LNCAP (cell line): ENCODE measurements at regions not wholly inside any gene's neighbourhood (a gene's known extent, or its start where the extent isn't known, plus 50 kb on each side); places are given as distances from the start of the nearest gene placed in this dataset.

Experiments used
- CTCF ChIP-seq: fragments of 450-650 bp; IDR thresholded peaks from 2 replicates; pipeline ENCODE4 v1.5.1; 2017; ENCODE audit warnings: mild to moderate bottlenecking

DNA sequence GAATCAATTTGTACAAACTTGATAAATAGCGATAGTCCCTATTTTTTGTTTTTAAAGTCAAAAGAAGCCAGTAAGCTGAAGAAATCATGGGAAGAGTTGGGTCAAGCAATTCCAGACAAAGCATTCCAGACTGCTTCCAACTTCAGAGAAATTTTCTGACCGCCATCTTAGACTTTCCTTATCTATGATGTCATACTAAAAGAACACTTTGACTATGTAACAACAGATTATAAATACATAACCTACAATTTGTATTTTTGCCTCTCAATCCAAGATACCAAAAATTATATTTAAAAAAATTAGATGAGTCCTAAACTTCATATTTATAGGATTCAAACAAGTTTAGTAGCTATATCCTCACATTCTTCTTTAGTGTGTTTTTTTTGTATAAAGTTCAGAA lies 286.2 kb upstream of the KCNH8 start:
- no peak for TF ChIP-seq CTCF

DNA sequence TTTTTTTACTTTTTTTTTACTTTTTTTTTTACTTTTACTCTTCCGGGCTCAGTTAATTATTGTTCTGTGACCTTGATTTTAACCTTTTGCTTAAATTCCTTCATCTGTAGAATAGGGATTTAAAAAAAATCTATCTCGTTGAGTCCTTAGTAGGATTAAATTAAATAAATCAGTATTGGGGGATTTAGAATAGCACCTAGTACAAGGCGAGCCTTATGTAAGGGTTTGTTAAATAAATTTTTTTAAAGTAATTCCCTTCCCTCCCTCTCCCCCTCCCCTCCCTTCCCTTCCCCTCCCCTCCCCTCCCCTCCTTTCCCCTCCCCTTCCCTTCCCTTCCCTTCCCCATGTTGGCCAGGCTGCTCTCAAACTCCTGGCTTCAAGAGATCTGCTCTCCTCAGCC lies 287.2 kb upstream of the KCNH8 start:
- no peak for TF ChIP-seq CTCF

DNA sequence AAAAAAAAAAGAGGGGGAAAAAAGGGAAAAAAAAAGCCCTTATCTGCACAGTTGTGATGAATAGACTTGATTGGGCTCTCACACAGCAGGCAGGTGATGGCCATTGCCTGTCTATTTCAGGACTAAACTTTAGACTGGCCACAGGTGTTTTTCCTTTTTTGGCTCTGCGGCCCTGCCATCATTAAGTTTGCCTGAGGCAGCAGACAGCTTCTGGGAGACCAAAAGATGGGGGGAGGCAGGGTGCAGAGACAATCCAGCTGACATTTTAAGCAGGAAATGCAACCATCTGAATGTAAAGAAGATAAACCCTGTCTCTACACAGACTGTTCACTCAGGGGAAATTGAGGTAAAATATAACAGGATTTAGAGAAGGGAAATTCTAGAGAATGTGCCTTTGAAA lies 295.0 kb upstream of the KCNH8 start:
- TF ChIP-seq CTCF = no peak

DNA sequence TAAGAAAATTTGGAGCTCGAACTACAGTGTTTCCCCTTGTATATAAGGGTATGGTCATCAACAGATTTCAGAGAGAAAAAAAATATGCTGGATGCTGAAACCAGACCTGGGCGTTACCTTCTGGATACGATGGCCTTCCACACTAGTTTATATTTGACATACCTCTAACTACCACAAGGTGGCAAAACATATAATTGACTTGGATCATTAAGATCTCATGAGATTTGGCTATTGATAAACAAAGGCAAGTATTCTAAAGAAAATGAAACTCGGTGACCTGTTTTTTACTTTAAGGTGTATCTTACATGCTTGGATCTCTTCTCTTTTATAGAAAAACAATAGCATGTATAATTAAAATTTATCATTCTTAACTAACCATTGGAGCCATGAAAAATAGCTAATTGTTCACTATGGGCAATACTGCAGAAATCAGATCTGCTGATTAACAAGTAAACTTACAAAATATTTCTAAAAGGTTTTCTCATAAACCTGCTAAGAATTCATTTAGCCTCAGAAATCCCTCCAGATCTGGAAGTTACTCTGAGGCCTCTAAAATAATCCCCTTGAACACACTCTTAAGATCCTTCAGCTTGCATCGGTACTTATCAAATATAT lies 300.6 kb upstream of the KCNH8 start:
- TF ChIP-seq CTCF = peak; percentile 55

GRCh38 chr3:18843983-18844382 lies 304.3 kb upstream of the KCNH8 start:
- TF ChIP-seq CTCF = no peak

DNA sequence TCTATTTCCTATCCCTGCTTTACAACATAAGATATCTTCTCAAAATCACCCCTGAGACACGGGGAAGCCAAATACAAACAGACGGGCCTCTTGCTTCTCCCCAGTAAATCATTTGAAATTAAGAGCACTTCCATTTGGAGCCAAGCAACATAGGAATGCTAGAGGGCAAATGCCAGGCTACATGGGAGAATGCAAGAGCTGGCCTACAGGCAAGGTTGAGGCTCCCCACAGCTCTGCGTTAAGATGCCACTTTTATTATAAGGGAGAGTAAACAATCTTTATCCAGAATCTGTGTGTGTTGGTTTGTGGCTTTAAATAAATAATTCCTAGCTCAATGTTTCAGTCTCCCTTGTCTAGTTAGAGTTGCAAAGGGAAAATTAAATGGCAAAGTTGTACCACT lies 305.1 kb upstream of the KCNH8 start:
- TF ChIP-seq CTCF = no peak

DNA sequence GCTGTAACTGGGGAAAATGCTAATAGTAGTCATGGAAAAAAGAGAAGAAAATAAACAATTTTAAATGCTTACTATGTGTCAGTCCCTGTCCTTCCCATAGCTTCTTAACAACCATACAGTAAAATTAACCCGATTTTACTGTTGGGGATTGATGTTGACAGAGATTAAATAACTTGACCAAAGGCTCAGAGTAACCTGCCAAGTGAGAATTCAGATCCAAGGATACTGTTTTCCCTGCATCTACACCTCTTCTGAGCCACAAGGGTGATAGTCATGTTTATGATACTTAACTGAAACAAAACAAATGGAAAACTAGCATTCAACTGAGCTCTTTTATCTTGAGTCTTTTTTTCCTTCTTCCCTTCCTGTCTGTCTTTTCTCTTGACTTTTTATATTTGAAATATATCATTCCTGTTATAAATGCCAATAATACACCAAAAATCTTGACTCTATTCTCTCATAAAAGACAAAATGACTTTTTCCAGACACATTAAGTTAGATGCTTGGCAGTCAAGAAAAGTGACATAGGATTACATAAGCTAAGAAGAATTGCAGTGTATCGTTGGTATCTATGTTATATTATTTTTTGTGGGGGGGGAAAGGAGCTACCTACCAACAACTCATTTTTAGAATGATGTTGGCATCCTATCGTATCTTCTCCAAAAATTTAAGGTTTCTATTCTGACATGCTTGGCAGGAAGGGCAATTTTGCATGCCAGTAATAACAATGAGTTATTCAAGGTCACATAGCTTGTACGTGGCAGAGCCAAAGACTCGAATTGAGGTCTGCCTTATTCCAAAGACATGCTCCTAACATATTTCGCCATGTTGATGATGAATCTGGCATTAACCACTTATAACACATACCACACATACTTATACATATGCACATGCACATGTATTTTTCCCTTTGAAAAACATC lies 306.6 kb upstream of the KCNH8 start:
- TF ChIP-seq CTCF = no peak
